PC-9 (cell line): ENCODE measurements at regions not wholly inside any gene's neighbourhood (a gene's known extent, or its start where the extent isn't known, plus 50 kb on each side); places are given as distances from the start of the nearest gene placed in this dataset.

ENCODE experiments used
- BruUV-seq: library from RNA; stranded (reverse); fragments of 400-500 nt; replicated peaks from 2 replicates; lab custom pipeline; 2021; lab: Mats Ljungman, UMichigan
- CTCF ChIA-PET: fragments of 300-600 bp; sonication (Branson Sonifier 250); formaldehyde crosslinking; loops from one replicate; lab custom pipeline; 2022; ENCODE audit warnings: antibody characterized with exemption; lab: Charles Lee
- POLR2A ChIA-PET: fragments of 300-600 bp; sonication (Branson Sonifier 250); formaldehyde crosslinking; loops from one replicate; lab custom pipeline; 2022; ENCODE audit warnings: antibody characterized with exemption; ENCODE audit not compliant: unreplicated experiment; lab: Charles Lee
- DNase-seq, 2 experiments: peaks; one replicate each; pipeline versions ENCODE4 v3.0.0 to v3.0.0-alpha.2; 2015 to 2022; ENCODE audit warnings: mixed read lengths in 1 of 2
- H2AFZ ChIP-seq: fragments of 200-600 bp; sonication (generic); 2 replicates; pipeline ENCODE4 v1.8.1; 2017; ENCODE audit warnings: antibody characterized with exemption
- H3F3A ChIP-seq: fragments of 200-600 bp; sonication (generic); 2 replicates; pipeline ENCODE4 v1.8.1; 2017; ENCODE audit warnings: antibody characterized with exemption, mild to moderate bottlenecking, low read depth; ENCODE audit not compliant: insufficient read depth
- H3K27ac ChIP-seq: fragments of 200-600 bp; sonication (generic); 2 replicates; pipeline ENCODE4 v1.6.1; 2016; ENCODE audit warnings: mixed run types
- H3K27me3 ChIP-seq: fragments of 200-600 bp; sonication (generic); 2 replicates; pipeline ENCODE4 v1.6.1; 2016; ENCODE audit warnings: low read depth, mixed run types; ENCODE audit not compliant: insufficient read depth
- H3K36me3 ChIP-seq: fragments of 200-600 bp; sonication (generic); 2 replicates; pipeline ENCODE4 v1.6.1; 2016; ENCODE audit warnings: low read depth, mixed run types
- H3K4me1 ChIP-seq: fragments of 200-600 bp; sonication (generic); replicated peaks from 2 replicates; pipeline ENCODE4 v1.6.1; 2016; ENCODE audit warnings: mixed run types; ENCODE audit not compliant: insufficient read depth
- H3K4me2 ChIP-seq: fragments of 200-600 bp; sonication (generic); 2 replicates; pipeline ENCODE4 v1.6.1; 2017; ENCODE audit warnings: mixed run types
- H3K4me3 ChIP-seq: fragments of 200-600 bp; sonication (generic); 2 replicates; pipeline ENCODE4 v1.6.1; 2016; ENCODE audit warnings: mixed run types
- H3K79me2 ChIP-seq: fragments of 200-600 bp; sonication (generic); 2 replicates; pipeline ENCODE4 v1.6.1; 2017; ENCODE audit warnings: low read depth, mixed run types
- H3K9me2 ChIP-seq: fragments of 200-600 bp; sonication (generic); 2 replicates; pipeline ENCODE4 v1.8.1; 2017; ENCODE audit warnings: mild to moderate bottlenecking; ENCODE audit not compliant: insufficient read depth
- H3K9me3 ChIP-seq: fragments of 200-600 bp; sonication (generic); 2 replicates; pipeline ENCODE4 v1.8.1; 2016; ENCODE audit warnings: low read depth; ENCODE audit not compliant: insufficient read depth
- H4K20me1 ChIP-seq: fragments of 200-600 bp; sonication (generic); 2 replicates; pipeline ENCODE4 v1.8.1; 2017; ENCODE audit not compliant: insufficient read depth
- EZH2 ChIP-seq: fragments of 200-600 bp; sonication (generic); IDR thresholded peaks from 2 replicates; pipeline ENCODE4 v1.8.0; 2017; ENCODE audit warnings: antibody characterized with exemption, low read depth
- intact Hi-C: fragments of 100-400 bp; cut with micrococcal nuclease; formaldehyde crosslinking; loops from one replicate; pipeline ENCODE4 v1.10.0; 2022; ENCODE audit not compliant: unreplicated experiment
- TF ChIP-seq, protein P1 (sequence below): fragments of 200-600 bp; sonication (generic); conservative IDR thresholded peaks from 2 replicates; pipeline ENCODE4 v1.6.1; 2017; ENCODE audit warnings: mixed run types, antibody characterized with exemption, mild to moderate bottlenecking, moderate library complexity

DNA sequence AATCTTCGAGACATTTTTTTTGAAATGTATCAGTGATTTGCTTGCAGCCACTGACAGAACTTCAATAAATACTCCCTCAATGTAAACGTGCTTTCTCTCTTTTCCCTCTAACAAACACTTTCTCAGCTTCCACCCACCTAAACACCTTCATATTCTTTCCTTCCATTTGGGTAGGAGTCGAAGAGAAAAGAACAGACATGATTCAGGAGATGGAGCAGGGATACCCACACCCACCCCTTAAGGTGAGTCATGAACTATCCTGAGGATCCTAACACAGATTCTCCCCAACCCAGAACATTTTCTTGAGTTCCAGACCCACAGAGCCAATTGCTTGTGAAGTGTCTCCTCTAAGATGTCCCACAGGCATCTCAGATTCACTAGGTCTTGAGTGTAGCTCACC lies 488.8 kb downstream of the CDK5RAP2 start:
- POLR2A ChIA-PET: no interaction called here
- Histone ChIP-seq H3K27me3 (peaks cover 6% of the 10 kb centered on the region), H3K9me3 (no peaks in the 10 kb centered on the region), H3K79me2 (no peaks in the 10 kb centered on the region), H2AFZ (no peak overlapping the region), H3K4me3 (no peak overlapping the region), H3K4me1 (no peaks in the 10 kb centered on the region), H3F3A (no peaks in the 10 kb centered on the region), H3K36me3 (no peaks in the 10 kb centered on the region), H3K27ac (no peak overlapping the region), H4K20me1 (no peaks in the 10 kb centered on the region), H3K9me2 (no peaks in the 10 kb centered on the region), H3K4me2 (no peak overlapping the region)
- no peak for DNase-seq
- TF ChIP-seq EZH2: no peak
- TF ChIP-seq, protein P1, sequence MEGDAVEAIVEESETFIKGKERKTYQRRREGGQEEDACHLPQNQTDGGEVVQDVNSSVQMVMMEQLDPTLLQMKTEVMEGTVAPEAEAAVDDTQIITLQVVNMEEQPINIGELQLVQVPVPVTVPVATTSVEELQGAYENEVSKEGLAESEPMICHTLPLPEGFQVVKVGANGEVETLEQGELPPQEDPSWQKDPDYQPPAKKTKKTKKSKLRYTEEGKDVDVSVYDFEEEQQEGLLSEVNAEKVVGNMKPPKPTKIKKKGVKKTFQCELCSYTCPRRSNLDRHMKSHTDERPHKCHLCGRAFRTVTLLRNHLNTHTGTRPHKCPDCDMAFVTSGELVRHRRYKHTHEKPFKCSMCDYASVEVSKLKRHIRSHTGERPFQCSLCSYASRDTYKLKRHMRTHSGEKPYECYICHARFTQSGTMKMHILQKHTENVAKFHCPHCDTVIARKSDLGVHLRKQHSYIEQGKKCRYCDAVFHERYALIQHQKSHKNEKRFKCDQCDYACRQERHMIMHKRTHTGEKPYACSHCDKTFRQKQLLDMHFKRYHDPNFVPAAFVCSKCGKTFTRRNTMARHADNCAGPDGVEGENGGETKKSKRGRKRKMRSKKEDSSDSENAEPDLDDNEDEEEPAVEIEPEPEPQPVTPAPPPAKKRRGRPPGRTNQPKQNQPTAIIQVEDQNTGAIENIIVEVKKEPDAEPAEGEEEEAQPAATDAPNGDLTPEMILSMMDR: no peak
- CTCF ChIA-PET: no interaction called here
- BruUV-seq: no TSS peak
- intact Hi-C loops: no loop called here

DNA sequence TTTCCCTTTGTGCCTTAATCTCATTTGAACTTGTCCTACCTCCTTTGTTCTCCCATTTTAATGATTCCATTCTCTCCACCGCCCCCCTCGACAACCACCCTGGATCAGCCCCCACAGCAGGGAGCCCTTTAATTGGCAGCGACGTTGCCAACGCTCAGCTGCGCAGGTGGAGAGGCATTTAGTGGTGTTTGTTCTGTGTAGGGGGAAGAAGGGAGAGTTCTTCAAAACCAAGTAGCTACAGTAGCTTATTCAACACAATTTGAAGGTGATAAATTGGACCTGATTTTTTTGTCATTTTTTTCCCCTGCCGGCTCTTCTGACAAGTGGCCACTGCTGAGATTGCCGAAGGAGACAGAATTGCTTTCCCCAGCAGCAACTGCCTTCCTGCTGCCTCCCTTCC lies 499.1 kb downstream of the CDK5RAP2 start:
- no peaks in the 10 kb centered on the region for H3K79me2 ChIP-seq
- peaks cover 8% of the 10 kb centered on the region; the same call in 1 of the 2 replicates for H3K27me3 ChIP-seq
- H3K4me2 ChIP-seq: no peak overlapping the region
- TF ChIP-seq, protein P1: no peak
- no peak for TF ChIP-seq EZH2
- H4K20me1 ChIP-seq: no peaks in the 10 kb centered on the region
- no TSS peak for BruUV-seq
- H3K9me2 ChIP-seq: no peaks in the 10 kb centered on the region
- CTCF ChIA-PET: no interaction called here
- H2AFZ ChIP-seq: no peak overlapping the region
- no peaks in the 10 kb centered on the region for H3K4me1 ChIP-seq
- no peaks in the 10 kb centered on the region for H3K36me3 ChIP-seq
- H3F3A ChIP-seq: no peaks in the 10 kb centered on the region
- H3K4me3 ChIP-seq: no peak overlapping the region
- H3K9me3 ChIP-seq: no peaks in the 10 kb centered on the region
- intact Hi-C loops: no loop called here
- POLR2A ChIA-PET: no interaction called here
- no peak overlapping the region for H3K27ac ChIP-seq
- no peak for DNase-seq

DNA sequence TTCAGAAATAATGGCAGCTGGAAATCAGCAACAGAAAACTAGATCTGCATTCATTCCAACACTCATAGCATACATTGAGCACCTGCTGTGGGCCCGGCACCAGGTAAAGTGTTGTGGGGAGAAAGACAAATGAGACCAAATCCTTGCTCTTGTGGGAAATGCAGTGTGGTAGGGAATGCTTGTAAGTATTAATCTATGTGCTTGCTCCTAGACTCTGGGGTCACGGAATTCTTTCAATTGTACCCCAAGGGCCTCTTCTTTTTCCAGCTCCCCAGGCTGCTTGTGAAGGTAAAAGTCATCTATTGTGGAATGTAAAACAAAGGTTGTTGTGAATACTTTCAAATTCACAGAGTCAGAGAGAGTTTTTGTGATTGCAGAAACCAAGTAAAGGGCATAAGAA lies 501.9 kb downstream of the CDK5RAP2 start:
- POLR2A ChIA-PET: interaction anchor here (0.7 kb wide), 1 partner anchor 9 kb away, joined by 4 read pairs; no protein-coding TSS in a partner anchor
- TF ChIP-seq, protein P1: no peak
- no peak for TF ChIP-seq EZH2
- no peaks in the 10 kb centered on the region for H3K4me1 ChIP-seq

More for the DNA sequence above, 501.9 kb downstream of the CDK5RAP2 start:
- H3F3A ChIP-seq: no peaks in the 10 kb centered on the region
- no peaks in the 10 kb centered on the region for H3K9me2 ChIP-seq
- no peak overlapping the region for H2AFZ ChIP-seq
- intact Hi-C loops: no loop called here
- H3K9me3 ChIP-seq: no peaks in the 10 kb centered on the region
- no peaks in the 10 kb centered on the region for H3K36me3 ChIP-seq
- no peak overlapping the region for H3K4me3 ChIP-seq
- H3K79me2 ChIP-seq: no peaks in the 10 kb centered on the region
- H4K20me1 ChIP-seq: no peaks in the 10 kb centered on the region
- BruUV-seq: no TSS peak
- CTCF ChIA-PET: no interaction called here
- peaks cover 12% of the 10 kb centered on the region; the same call in 1 of the 2 replicates for H3K27me3 ChIP-seq
- no peak for DNase-seq
- no peak overlapping the region for H3K27ac ChIP-seq
- H3K4me2 ChIP-seq: no peak overlapping the region
